Muscle of leg (tissue), 3 donors: ENCODE measurements at regions not wholly inside any gene's neighbourhood (a gene's known extent, or its start where the extent isn't known, plus 50 kb on each side); places are given as distances from the start of the nearest gene placed in this dataset.

Source experiments
- DNase-seq: peaks from one replicate; pipeline ENCODE4 v3.0.0; 2013
- H3K27ac ChIP-seq: one replicate; pipeline ENCODE4 v1.5.1; 2013; ENCODE audit warnings: mild to moderate bottlenecking, low read length, control low read depth
- H3K27me3 ChIP-seq: one replicate; pipeline ENCODE4 v1.6.1; 2013; ENCODE audit warnings: low read length; ENCODE audit not compliant: control insufficient read depth, insufficient read depth
- H3K36me3 ChIP-seq: one replicate; pipeline ENCODE4 v1.6.1; 2013; ENCODE audit warnings: low read length; ENCODE audit not compliant: control insufficient read depth, insufficient read depth
- H3K4me1 ChIP-seq: one replicate; pipeline ENCODE4 v1.6.1; 2013; ENCODE audit warnings: low read length; ENCODE audit not compliant: control insufficient read depth, insufficient read depth
- H3K4me3 ChIP-seq: one replicate; pipeline ENCODE4 v1.5.1; 2013; ENCODE audit warnings: low read length, control low read depth
- H3K9me3 ChIP-seq: replicated peaks from 2 replicates; pipeline ENCODE4 v1.6.1; 2013; ENCODE audit warnings: low read depth, low read length; ENCODE audit not compliant: control insufficient read depth
- WGBS: methylation state at CpG from one replicate; pipeline ENCODE4 v1.1.5; 2013; ENCODE audit warnings: missing lambda C conversion rate; ENCODE audit not compliant: insufficient coverage; 5-methylcytosine and 5-hydroxymethylcytosine counted together

DNA sequence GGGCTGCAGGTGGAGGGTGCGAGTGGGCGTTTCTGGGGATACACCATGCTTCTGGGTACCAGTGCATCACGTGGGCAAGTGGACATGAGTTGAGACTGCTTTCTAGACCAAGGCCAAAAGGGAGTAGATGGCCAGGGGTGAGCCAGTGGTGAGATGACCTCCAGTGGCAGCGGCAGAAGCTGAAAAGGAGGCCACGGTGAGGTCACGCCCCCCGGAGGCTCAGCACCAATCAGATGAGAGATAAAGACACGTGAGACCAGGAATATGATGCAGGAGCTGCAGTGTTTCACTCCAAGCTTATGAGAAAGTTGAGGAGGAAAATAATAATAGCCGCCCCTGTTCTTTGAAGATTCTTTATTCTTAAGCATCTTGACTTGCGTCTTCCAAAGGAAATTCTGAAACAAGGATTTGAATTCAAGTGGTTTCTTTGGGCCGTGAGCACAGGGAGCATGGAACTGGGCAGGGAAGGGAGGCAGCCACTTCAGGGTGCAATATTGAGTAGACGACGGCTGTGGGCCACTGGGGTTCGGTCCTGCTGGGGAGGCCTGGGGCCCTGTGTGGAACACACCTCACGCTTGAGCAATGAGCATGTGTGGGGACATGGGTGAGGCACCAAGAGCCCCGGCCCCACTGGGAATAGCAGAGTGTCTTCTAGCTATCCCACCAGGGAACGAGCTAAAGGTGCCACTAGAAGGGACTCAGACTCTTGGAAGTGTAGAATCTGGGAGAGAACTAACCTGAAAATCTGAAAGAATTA, 156.7 kb upstream of the LRFN2 start:
- no peaks in the 10 kb centered on the region for H3K9me3 ChIP-seq

GRCh38 chr6:40743226-40743625, 156.1 kb upstream of the LRFN2 start:
- WGBS, result no CpG with 5 or more reads among the region's 4 CpGs
- Histone ChIP-seq H3K4me3 (no peak overlapping the region), H3K27me3 (no peaks in the 10 kb centered on the region), H3K4me1 (no peaks in the 10 kb centered on the region), H3K9me3 (no peaks in the 10 kb centered on the region), H3K27ac (no peak overlapping the region), H3K36me3 (no peaks in the 10 kb centered on the region)
- no peak for DNase-seq

More for the DNA sequence above, 156.7 kb upstream of the LRFN2 start:
- H3K27ac ChIP-seq, result no peak overlapping the region
- H3K36me3 ChIP-seq, result no peaks in the 10 kb centered on the region
- DNase-seq, result no peak
- H3K4me1 ChIP-seq, result no peaks in the 10 kb centered on the region
- H3K4me3 ChIP-seq, result no peak overlapping the region
- H3K27me3 ChIP-seq, result no peaks in the 10 kb centered on the region
- 87% methylated on average over 16 of the region's 17 CpGs for WGBS

GRCh38 chr6:40740518-40740917, 153.4 kb upstream of the LRFN2 start:
- DNase-seq, result no peak
- no peaks in the 10 kb centered on the region for H3K4me1 ChIP-seq
- H3K27ac ChIP-seq, result no peak overlapping the region
- WGBS, result no CpG with 5 or more reads among the region's 3 CpGs
- no peaks in the 10 kb centered on the region for H3K36me3 ChIP-seq
- H3K4me3 ChIP-seq, result no peak overlapping the region
- H3K9me3 ChIP-seq, result no peaks in the 10 kb centered on the region
- peaks cover 2% of the 10 kb centered on the region for H3K27me3 ChIP-seq

GRCh38 chr6:40738551-40739193, 151.5 kb upstream of the LRFN2 start:
- Histone ChIP-seq H3K9me3 (no peaks in the 10 kb centered on the region), H3K4me3 (no peak overlapping the region), H3K27ac (no peak overlapping the region), H3K36me3 (no peaks in the 10 kb centered on the region), H3K27me3 (peaks cover 5% of the 10 kb centered on the region), H3K4me1 (no peaks in the 10 kb centered on the region)
- 55% methylated on average over 2 of the region's 11 CpGs for WGBS
- DNase-seq, result peak; percentile 5

- Histone ChIP-seq H3K27ac (no peak overlapping the region), H3K27me3 (peaks cover 5% of the 10 kb centered on the region), H3K36me3 (no peaks in the 10 kb centered on the region), H3K9me3 (no peaks in the 10 kb centered on the region), H3K4me1 (no peaks in the 10 kb centered on the region), H3K4me3 (no peak overlapping the region)
- DNase-seq, result no peak
- 79% methylated on average over 3 of the region's 7 CpGs for WGBS
Observed at GRCh38 chr6:40735521-40735920, 148.4 kb upstream of the LRFN2 start.

DNA sequence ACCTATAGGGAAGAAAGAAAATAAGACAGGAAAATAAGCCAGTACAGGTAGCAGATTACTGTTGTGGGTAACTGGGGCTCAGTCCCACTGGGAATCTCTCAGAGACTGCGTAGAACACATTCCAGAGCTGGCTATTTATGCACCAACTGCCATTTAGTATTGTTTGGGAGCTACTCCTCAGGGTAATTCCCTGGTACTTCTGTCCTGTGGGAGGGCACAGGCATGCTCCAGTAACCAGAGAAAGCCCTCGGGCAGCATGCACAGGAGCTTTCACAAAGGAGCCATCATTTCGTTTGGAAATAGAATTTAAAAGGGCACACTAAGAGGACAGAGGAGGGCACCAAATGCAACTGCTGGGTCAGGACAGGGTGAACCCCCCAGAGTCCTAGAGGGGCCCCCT, 148.0 kb upstream of the LRFN2 start:
- no peak for DNase-seq
- Histone ChIP-seq H3K27me3 (peaks cover 5% of the 10 kb centered on the region), H3K9me3 (no peaks in the 10 kb centered on the region), H3K27ac (no peak overlapping the region), H3K4me3 (no peak overlapping the region), H3K4me1 (no peaks in the 10 kb centered on the region), H3K36me3 (no peaks in the 10 kb centered on the region)
- WGBS, result 54% methylated on average over 3 of the region's 3 CpGs

DNA sequence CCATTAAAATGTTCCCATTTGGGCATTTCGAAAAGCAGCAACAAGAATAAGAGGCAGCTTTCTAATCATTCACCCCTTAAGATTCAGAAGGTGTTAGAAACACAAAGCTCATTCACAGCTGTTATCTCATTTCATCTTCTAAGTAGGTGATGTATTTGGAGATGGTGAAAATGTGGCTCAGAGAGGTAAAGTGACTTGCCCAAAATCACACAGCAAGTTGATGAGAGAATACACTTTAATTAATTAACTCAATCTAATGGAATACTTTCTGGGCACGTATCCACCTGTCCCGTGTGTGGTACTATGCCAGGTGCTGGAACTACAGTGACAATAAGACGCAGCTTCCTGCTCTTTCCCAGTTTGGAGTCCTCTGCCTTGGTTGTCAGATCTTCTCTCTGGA, 147.4 kb upstream of the LRFN2 start:
- no peak for DNase-seq
- Histone ChIP-seq H3K4me1 (no peaks in the 10 kb centered on the region), H3K27ac (no peak overlapping the region), H3K36me3 (no peaks in the 10 kb centered on the region), H3K9me3 (no peaks in the 10 kb centered on the region), H3K4me3 (no peak overlapping the region), H3K27me3 (peaks cover 5% of the 10 kb centered on the region)
- WGBS, result no CpG with 5 or more reads among the region's 4 CpGs

DNA sequence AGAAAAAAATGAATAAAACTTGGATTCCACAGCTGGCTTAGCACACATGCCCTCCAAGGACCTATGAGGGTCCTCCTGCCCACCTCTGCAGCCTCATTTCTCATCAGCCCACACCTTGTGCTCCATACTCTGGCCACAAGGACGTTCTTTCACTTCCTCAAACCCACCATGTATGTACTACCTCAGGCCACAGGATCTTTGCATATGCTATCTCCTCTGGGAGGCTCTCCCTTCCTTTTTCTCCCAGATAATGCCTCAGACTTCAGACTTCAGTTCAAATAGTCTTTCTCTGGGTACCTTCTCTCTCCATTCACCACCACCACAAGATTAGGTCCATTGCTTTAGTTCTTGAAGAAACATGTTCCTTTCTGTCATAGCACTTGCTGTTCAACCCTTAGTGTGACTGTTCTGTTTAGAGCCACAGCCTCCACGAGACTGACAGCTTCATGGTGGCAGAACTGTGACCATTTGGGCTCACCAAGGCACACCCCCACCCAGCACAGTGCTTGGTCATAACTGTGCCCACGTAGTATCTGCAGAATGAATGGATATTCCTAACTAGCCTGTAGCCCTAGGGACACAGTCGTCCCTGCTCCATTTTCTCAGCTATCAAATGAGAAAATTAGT, 146.7 kb upstream of the LRFN2 start:
- WGBS, result 56% methylated on average over 2 of the region's 4 CpGs
- DNase-seq, result no peak
- Histone ChIP-seq H3K27ac (no peak overlapping the region), H3K36me3 (no peaks in the 10 kb centered on the region), H3K9me3 (no peaks in the 10 kb centered on the region), H3K4me1 (no peaks in the 10 kb centered on the region), H3K4me3 (no peak overlapping the region), H3K27me3 (peaks cover 5% of the 10 kb centered on the region)

DNA sequence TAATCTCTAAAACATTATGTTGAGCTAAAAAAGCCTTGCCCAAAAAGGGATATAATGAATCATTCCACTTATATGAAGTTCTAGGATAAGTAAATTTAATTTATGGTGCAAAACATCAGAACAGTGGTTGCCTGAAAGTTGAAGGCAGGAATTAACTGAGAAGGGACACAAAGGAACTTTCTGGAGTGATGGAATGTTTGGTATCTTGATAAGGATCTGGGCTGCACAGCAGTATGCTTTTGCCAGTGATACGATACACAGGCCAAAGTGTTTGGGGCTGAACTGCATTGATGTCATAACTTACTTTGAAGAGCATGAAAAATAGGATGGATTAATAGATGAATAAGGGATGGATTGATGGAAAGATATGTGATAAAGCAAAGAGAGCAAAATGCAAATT, 146.1 kb upstream of the LRFN2 start:
- 63% methylated on average over 1 of the region's 1 CpG for WGBS

DNA sequence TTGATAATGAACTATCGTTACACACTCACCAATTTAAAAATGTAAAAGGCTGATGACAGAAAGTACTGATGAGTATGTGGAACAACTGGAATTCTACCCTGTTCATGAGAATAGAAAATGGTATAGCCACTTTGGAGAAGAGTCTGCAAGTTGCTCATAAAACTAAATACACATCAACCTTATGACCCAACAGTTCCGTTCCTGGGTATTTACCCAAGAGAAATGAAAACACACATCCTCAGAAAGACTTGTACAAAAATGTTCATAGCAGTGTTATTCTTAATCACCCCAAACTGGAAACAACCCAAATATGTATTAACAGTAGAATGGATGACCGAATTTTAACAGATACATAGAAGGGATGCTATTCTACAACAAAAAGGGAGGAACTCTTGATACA, 145.7 kb upstream of the LRFN2 start:
- Histone ChIP-seq H3K36me3 (no peaks in the 10 kb centered on the region), H3K27ac (no peak overlapping the region), H3K4me3 (no peak overlapping the region), H3K27me3 (peaks cover 5% of the 10 kb centered on the region), H3K4me1 (no peaks in the 10 kb centered on the region), H3K9me3 (no peaks in the 10 kb centered on the region)
- WGBS, result no CpG with 5 or more reads among the region's 3 CpGs
- DNase-seq, result no peak

More for the DNA sequence above, 146.1 kb upstream of the LRFN2 start:
- H3K27me3 ChIP-seq, result peaks cover 5% of the 10 kb centered on the region
- H3K9me3 ChIP-seq, result no peaks in the 10 kb centered on the region
- H3K36me3 ChIP-seq, result no peaks in the 10 kb centered on the region
- no peak overlapping the region for H3K27ac ChIP-seq
- no peak for DNase-seq
- H3K4me1 ChIP-seq, result no peaks in the 10 kb centered on the region
- no peak overlapping the region for H3K4me3 ChIP-seq
